D341Med (cell line): ENCODE measurements at regions not wholly inside any gene's neighbourhood (a gene's known extent, or its start where the extent isn't known, plus 50 kb on each side); places are given as distances from the start of the nearest gene placed in this dataset.

Experiments
- DNase-seq: peaks from one replicate; pipeline ENCODE4 v3.0.0; 2012; ENCODE audit warnings: low spot score

- DNase-seq, result no peak
Observed at GRCh38 chr2:55102056-55102812, 52.0 kb upstream of the RTN4 start.

GRCh38 chr2:55101466-55101865 is 51.2 kb upstream of the RTN4 start:
- no peak for DNase-seq

DNA sequence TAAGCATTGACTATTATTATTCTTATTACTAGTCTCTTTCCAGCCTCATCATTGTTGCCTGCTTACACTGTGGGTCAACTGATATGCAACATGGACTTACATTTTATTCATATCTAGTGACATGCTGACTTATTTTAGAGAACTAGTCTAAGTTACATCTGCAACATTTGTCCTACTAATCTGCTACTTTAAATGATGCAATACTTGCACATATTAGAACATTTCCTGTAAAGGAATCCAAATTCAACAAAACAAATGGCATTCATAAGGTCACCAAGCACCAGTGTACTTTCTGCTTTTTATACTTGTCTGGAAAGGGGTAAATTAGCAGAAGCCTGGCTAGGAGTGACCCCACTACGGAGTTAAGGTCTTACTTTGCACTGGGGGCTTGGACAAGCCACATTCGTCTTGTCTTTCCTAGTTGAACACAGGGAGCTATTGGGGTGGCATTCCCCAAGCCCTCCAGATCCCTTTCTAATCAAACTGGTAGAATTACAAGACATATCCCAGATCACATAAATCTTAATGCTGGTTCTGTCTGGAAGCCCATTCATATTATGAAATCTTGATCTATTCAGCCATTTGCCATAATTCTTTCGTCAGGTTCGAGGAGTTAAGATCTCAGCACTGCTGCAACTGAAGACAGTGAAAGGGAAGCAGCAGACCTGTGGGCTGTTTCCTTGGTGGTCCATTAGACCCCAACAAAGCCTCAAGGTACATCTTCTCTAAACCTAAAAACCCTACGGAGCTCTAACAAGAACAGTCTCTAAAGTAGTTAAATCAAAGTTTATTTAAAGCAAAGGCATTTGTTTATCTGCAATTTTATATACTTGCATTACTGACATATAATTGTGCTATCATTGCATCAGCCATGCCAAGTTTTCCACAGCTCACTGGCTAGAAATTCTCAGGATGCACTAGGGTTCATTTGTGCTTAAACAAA is 49.9 kb upstream of the RTN4 start:
- no peak for DNase-seq
